ENCODE measurements at regions not wholly inside any gene's neighbourhood (a gene's known extent, or its start where the extent isn't known, plus 50 kb on each side); places are given as distances from the start of the nearest gene placed in this dataset.

DNA sequence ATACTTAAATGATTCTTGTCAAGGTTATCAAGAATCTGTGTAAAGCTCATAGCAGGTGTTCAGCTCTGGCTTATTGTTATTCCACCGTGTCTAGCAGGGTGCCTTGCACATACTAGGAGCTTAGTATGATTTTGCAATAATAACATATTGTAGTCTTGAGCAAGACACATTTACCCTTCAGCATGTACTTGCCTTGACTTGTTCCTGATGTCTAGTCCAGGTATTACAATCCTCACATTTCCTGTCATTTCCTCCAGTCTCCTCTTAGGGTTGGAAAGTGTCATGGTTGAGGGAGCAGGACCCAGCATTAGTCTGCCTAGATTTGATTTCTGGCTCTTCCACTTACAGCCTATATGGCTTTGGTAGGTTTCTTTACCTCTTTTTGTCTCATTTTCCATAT is 246.1 kb downstream of the RAD51AP2 start:
- Mint-ChIP-seq H3K36me3 (ENCODE audit: low read depth) (no peaks in the 10 kb centered on the region), H3K9me3 (peaks cover 2% of the 10 kb centered on the region), H3K4me1 (ENCODE audit: low read depth) (no peaks in the 10 kb centered on the region), H3K27ac (no peak overlapping the region), H3K27me3 (no peaks in the 10 kb centered on the region), H3K4me3 (no peak overlapping the region)
- ChIA-PET CTCF (no interaction called here), POLR2A (no interaction called here)
- no peak for ATAC-seq
- intact Hi-C loops (cut with micrococcal nuclease): no loop called here
- no peak for DNase-seq
- TF ChIP-seq, protein P1, sequence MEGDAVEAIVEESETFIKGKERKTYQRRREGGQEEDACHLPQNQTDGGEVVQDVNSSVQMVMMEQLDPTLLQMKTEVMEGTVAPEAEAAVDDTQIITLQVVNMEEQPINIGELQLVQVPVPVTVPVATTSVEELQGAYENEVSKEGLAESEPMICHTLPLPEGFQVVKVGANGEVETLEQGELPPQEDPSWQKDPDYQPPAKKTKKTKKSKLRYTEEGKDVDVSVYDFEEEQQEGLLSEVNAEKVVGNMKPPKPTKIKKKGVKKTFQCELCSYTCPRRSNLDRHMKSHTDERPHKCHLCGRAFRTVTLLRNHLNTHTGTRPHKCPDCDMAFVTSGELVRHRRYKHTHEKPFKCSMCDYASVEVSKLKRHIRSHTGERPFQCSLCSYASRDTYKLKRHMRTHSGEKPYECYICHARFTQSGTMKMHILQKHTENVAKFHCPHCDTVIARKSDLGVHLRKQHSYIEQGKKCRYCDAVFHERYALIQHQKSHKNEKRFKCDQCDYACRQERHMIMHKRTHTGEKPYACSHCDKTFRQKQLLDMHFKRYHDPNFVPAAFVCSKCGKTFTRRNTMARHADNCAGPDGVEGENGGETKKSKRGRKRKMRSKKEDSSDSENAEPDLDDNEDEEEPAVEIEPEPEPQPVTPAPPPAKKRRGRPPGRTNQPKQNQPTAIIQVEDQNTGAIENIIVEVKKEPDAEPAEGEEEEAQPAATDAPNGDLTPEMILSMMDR (IDR thresholded peaks at IDR 0.05): no peak

DNA sequence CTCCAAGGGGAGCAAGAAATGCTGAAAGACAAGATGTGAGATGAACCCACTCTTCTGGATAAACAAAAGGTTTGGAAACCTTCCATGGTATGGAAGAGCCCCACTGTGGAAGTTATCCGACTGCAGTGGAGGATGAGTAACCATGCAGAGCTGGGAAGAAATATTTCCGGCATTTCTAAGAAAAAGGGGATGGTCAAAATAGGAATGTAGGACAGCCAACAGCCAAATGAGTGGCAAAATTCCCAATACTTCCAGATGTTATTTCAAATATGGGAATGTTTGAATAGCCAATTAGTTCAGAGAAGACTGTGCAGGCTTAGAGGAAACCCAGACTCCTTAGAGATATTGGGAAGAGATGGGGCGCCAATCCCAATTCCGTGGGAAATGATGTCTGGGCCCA is 246.8 kb downstream of the RAD51AP2 start:
- ATAC-seq (no peak), DNase-seq (no peak)
- intact Hi-C loops (cut with micrococcal nuclease): no loop called here
- Mint-ChIP-seq H3K4me3 (no peak overlapping the region), H3K9me3 (peaks cover 2% of the 10 kb centered on the region), H3K27ac (no peak overlapping the region), H3K4me1 (ENCODE audit: low read depth) (no peaks in the 10 kb centered on the region), H3K27me3 (no peaks in the 10 kb centered on the region), H3K36me3 (ENCODE audit: low read depth) (no peaks in the 10 kb centered on the region)
- TF ChIP-seq, protein P1 (IDR thresholded peaks at IDR 0.05): no peak
- POLR2A ChIA-PET: no interaction called here
- CTCF ChIA-PET: no interaction called here

DNA sequence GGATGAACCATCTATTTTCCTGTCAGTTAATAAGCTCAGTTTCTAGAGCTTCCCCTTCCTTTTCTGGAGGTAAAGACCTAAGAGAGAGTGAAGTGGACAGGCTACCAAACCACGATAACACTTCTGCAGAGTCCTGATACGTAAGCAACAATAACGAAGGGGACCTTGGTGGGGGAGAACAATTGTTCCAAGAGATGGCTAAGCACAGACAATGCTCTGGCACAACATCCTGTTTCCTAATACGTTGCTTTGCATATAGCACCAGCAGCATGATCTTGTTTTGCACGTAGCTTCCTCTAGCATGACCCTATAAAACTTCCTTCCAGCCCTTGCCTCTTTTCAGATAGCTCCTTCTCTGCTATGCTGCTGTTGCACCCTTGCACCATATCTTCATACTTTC is 247.3 kb downstream of the RAD51AP2 start:
- Mint-ChIP-seq H3K4me1 (ENCODE audit: low read depth) (no peaks in the 10 kb centered on the region), H3K36me3 (ENCODE audit: low read depth) (no peaks in the 10 kb centered on the region), H3K27me3 (no peaks in the 10 kb centered on the region), H3K27ac (no peak overlapping the region), H3K4me3 (no peak overlapping the region), H3K9me3 (peaks cover 2% of the 10 kb centered on the region)
- TF ChIP-seq, protein P1 (IDR thresholded peaks at IDR 0.05): no peak
- ATAC-seq (no peak), DNase-seq (no peak)
- POLR2A ChIA-PET: no interaction called here
- CTCF ChIA-PET: no interaction called here
- intact Hi-C loops (cut with micrococcal nuclease): no loop called here

DNA sequence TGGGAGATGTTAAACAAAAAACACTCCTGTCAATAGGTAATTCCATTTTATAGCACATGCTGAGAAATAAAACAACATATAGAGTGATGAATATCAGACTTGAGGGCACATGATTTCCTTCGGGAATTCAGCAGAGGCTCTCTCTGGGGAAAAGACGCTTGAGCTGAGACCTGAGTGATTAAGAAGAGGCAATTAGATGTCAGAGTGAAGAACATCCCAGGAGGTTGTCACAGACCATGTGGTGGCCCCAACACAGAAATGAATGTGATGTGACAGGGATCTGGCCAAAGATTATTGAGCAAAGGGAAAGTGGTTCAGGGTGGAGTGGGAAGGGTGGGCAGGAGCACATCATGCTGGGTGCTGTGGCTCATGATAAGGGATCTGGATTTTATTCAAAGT is 254.7 kb downstream of the RAD51AP2 start:
- no peaks in the 10 kb centered on the region for H3K4me1 Mint-ChIP-seq (ENCODE audit: low read depth)
- no peak overlapping the region for H3K4me3 Mint-ChIP-seq
- peaks cover 2% of the 10 kb centered on the region for H3K9me3 Mint-ChIP-seq
- POLR2A ChIA-PET: no interaction called here
- H3K36me3 Mint-ChIP-seq (ENCODE audit: low read depth): no peaks in the 10 kb centered on the region
- intact Hi-C loops (cut with micrococcal nuclease): no loop called here
- no peak overlapping the region for H3K27ac Mint-ChIP-seq
- DNase-seq (no peak), ATAC-seq (no peak)
- no peaks in the 10 kb centered on the region for H3K27me3 Mint-ChIP-seq
- TF ChIP-seq, protein P1 (IDR thresholded peaks at IDR 0.05): no peak
- CTCF ChIA-PET: no interaction called here

DNA sequence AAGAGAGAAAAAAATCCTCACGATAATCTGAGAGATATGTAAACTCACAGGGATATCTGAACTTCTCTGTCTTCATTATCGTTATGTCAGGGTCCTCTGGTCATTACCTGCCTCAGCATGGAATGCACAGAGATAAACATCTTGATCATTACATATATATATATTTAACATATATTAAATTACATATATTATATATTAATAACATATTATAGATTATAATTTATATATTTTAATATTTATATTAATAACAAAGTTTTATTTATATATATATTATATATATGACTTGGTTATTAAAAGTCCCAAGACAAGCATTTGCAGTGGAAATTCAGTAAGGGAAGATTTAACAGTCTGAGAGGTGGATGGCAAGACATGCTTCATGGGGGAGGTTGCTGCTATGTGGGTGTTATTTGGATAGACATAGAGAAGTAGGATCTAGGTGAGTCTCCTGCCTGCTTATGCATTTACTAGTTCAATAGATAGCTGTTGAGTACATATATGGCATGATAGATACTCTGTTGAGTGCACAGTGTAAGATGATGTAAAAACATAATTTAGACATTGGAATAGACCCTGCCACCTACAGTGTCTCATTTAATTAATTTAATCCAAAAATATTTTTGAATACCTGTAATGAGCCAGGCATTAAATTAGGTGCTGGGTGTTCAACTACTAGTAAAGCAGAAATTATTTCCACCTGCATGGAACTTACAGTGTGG is 255.2 kb downstream of the RAD51AP2 start:
- Mint-ChIP-seq H3K27me3 (no peaks in the 10 kb centered on the region), H3K9me3 (peaks cover 6% of the 10 kb centered on the region), H3K4me3 (no peak overlapping the region), H3K36me3 (ENCODE audit: low read depth) (no peaks in the 10 kb centered on the region), H3K27ac (no peak overlapping the region), H3K4me1 (ENCODE audit: low read depth) (no peaks in the 10 kb centered on the region)
- intact Hi-C loops (cut with micrococcal nuclease): no loop called here
- POLR2A ChIA-PET: no interaction called here
- TF ChIP-seq, protein P1 (IDR thresholded peaks at IDR 0.05): no peak
- DNase-seq (no peak), ATAC-seq (no peak)
- CTCF ChIA-PET: no interaction called here
